ENCODE measurements at regions not wholly inside any gene's neighbourhood (a gene's known extent, or its start where the extent isn't known, plus 50 kb on each side); places are given as distances from the start of the nearest gene placed in this dataset.

- Mint-ChIP-seq H3K4me1 (peaks cover 19% of the 10 kb centered on the region), H3K4me3 (no peak overlapping the region), H3K27ac (no peak overlapping the region), H3K9me3 (peaks cover 3% of the 10 kb centered on the region), H3K36me3 (ENCODE audit: low read depth) (no peaks in the 10 kb centered on the region), H3K27me3 (ENCODE audit: low read depth) (peaks cover 3% of the 10 kb centered on the region)
- no peak for TF ChIP-seq CTCF (IDR thresholded peaks at IDR 0.05; ENCODE audit: unreplicated experiment in 3 of 3)
Measured at GRCh38 chr4:26105337-26105736, 191.3 kb downstream of the SMIM20 start.

GRCh38 chr4:26105815-26106699 lies 192.0 kb downstream of the SMIM20 start:
- no peak for TF ChIP-seq CTCF (IDR thresholded peaks at IDR 0.05; ENCODE audit: unreplicated experiment in 3 of 3)
- H3K27me3 Mint-ChIP-seq (ENCODE audit: low read depth): peaks cover 3% of the 10 kb centered on the region
- no peak overlapping the region for H3K4me3 Mint-ChIP-seq
- no peaks in the 10 kb centered on the region for H3K36me3 Mint-ChIP-seq (ENCODE audit: low read depth)
- peaks cover 19% of the 10 kb centered on the region for H3K4me1 Mint-ChIP-seq
- H3K9me3 Mint-ChIP-seq: peaks cover 2% of the 10 kb centered on the region
- H3K27ac Mint-ChIP-seq: peak overlapping the region in 1 of 3 experiments; percentile 31

GRCh38 chr4:26106776-26107175 lies 192.8 kb downstream of the SMIM20 start:
- Mint-ChIP-seq H3K27me3 (ENCODE audit: low read depth) (peaks cover 3% of the 10 kb centered on the region), H3K4me1 (peaks cover 19% of the 10 kb centered on the region), H3K36me3 (ENCODE audit: low read depth) (no peaks in the 10 kb centered on the region), H3K4me3 (no peak overlapping the region), H3K27ac (no peak overlapping the region), H3K9me3 (peaks cover 7% of the 10 kb centered on the region)
- TF ChIP-seq CTCF (IDR thresholded peaks at IDR 0.05; ENCODE audit: unreplicated experiment in 3 of 3): no peak

GRCh38 chr4:26108054-26108453 lies 194.0 kb downstream of the SMIM20 start:
- no peak overlapping the region for H3K27ac Mint-ChIP-seq
- H3K4me3 Mint-ChIP-seq: no peak overlapping the region
- H3K9me3 Mint-ChIP-seq: peaks cover 12% of the 10 kb centered on the region
- TF ChIP-seq CTCF (IDR thresholded peaks at IDR 0.05; ENCODE audit: unreplicated experiment in 3 of 3): no peak
- peaks cover 3% of the 10 kb centered on the region for H3K27me3 Mint-ChIP-seq (ENCODE audit: low read depth)
- H3K36me3 Mint-ChIP-seq (ENCODE audit: low read depth): no peaks in the 10 kb centered on the region
- H3K4me1 Mint-ChIP-seq: peaks cover 19% of the 10 kb centered on the region

GRCh38 chr4:26110493-26110892 lies 196.5 kb downstream of the SMIM20 start:
- Mint-ChIP-seq H3K4me1 (peaks cover 16% of the 10 kb centered on the region), H3K4me3 (no peak overlapping the region), H3K9me3 (peaks cover 20% of the 10 kb centered on the region), H3K27me3 (ENCODE audit: low read depth) (no peaks in the 10 kb centered on the region), H3K36me3 (ENCODE audit: low read depth) (no peaks in the 10 kb centered on the region), H3K27ac (no peak overlapping the region)
- no peak for TF ChIP-seq CTCF (IDR thresholded peaks at IDR 0.05; ENCODE audit: unreplicated experiment in 3 of 3)
